GM23338 (cell line): ENCODE measurements at regions not wholly inside any gene's neighbourhood (a gene's known extent, or its start where the extent isn't known, plus 50 kb on each side); places are given as distances from the start of the nearest gene placed in this dataset.

ENCODE experiments used
- ATAC-seq: fragments of 200-7000 bp; cut with Tn5 transposase; 3 replicates; pipeline ENCODE4 v1.9.1; 2020
- DNase-seq: peaks from one replicate; pipeline ENCODE4 v3.0.0-alpha.2; 2015; ENCODE audit warnings: low spot score
- H2AFZ ChIP-seq: fragments of 200-600 bp; sonication (generic); 2 replicates; pipeline ENCODE4 v1.8.0; 2016; ENCODE audit warnings: antibody characterized with exemption, mild to moderate bottlenecking, moderate library complexity
- H3F3A ChIP-seq: fragments of 200-600 bp; sonication (generic); replicated peaks from 2 replicates; pipeline ENCODE4 v1.8.0; 2017; ENCODE audit warnings: antibody characterized with exemption, mixed run types, low read depth
- H3K27ac ChIP-seq: fragments of 200-600 bp; sonication (generic); 2 replicates; pipeline ENCODE4 v1.6.1; 2016; ENCODE audit warnings: low read depth
- H3K27me3 ChIP-seq: fragments of 200-600 bp; sonication (generic); 2 replicates; pipeline ENCODE4 v1.8.0; 2016; ENCODE audit warnings: mild to moderate bottlenecking, mixed run types, moderate library complexity; ENCODE audit not compliant: insufficient read depth
- H3K36me3 ChIP-seq: fragments of 200-600 bp; sonication (generic); 2 replicates; pipeline ENCODE4 v1.8.0; 2016; ENCODE audit warnings: mild to moderate bottlenecking; ENCODE audit not compliant: insufficient read depth
- H3K4me1 ChIP-seq: fragments of 200-600 bp; sonication (generic); 2 replicates; pipeline ENCODE4 v1.8.0; 2016; ENCODE audit warnings: mild to moderate bottlenecking, moderate library complexity; ENCODE audit not compliant: insufficient read depth
- H3K4me2 ChIP-seq: fragments of 200-600 bp; sonication (generic); 2 replicates; pipeline ENCODE4 v1.7.1; 2017; ENCODE audit warnings: mixed run types
- H3K4me3 ChIP-seq: fragments of 200-600 bp; sonication (generic); 2 replicates; pipeline ENCODE4 v1.6.1; 2016; ENCODE audit warnings: mixed run types
- H3K79me2 ChIP-seq: fragments of 200-600 bp; sonication (generic); replicated peaks from 2 replicates; pipeline ENCODE4 v1.8.0; 2017; ENCODE audit warnings: mild to moderate bottlenecking; ENCODE audit not compliant: insufficient read depth
- H3K9me2 ChIP-seq: fragments of 200-600 bp; sonication (generic); 2 replicates; pipeline ENCODE4 v1.8.0; 2017; ENCODE audit not compliant: insufficient read depth
- H4K20me1 ChIP-seq: fragments of 200-600 bp; sonication (generic); replicated peaks from 2 replicates; pipeline ENCODE4 v1.8.0; 2017; ENCODE audit warnings: mild to moderate bottlenecking; ENCODE audit not compliant: insufficient read depth
- H3K27ac Mint-ChIP-seq: 2 replicates; pipeline ENCODE4 v1.8.0; 2020; ENCODE audit warnings: inconsistent platforms, mild to moderate bottlenecking, moderate library complexity, mixed read lengths
- H3K27me3 Mint-ChIP-seq: 3 replicates; pipeline ENCODE4 v1.8.0; 2022; ENCODE audit warnings: low read depth, mild to moderate bottlenecking, moderate library complexity, mixed read lengths, inconsistent platforms; ENCODE audit not compliant: insufficient read depth, poor library complexity
- H3K36me3 Mint-ChIP-seq: 3 replicates; pipeline ENCODE4 v1.8.0; 2021; ENCODE audit warnings: low read depth, mild to moderate bottlenecking, inconsistent platforms, moderate library complexity, mixed read lengths
- H3K4me1 Mint-ChIP-seq: 3 replicates; pipeline ENCODE4 v1.8.0; 2020; ENCODE audit warnings: mild to moderate bottlenecking, inconsistent platforms, mixed read lengths
- H3K4me3 Mint-ChIP-seq: 3 replicates; pipeline ENCODE4 v1.8.0; 2021; ENCODE audit warnings: moderate library complexity, mild to moderate bottlenecking, inconsistent platforms, mixed read lengths
- H3K9me3 Mint-ChIP-seq: 3 replicates; pipeline ENCODE4 v1.8.0; 2020; ENCODE audit warnings: moderate library complexity, mild to moderate bottlenecking, inconsistent platforms, mixed read lengths
- CREB1 ChIP-seq: fragments of 250-450 bp; sonication (Bioruptor Pico); IDR thresholded peaks from 2 replicates; pipeline ENCODE4 v1.5.0; 2020; ENCODE audit warnings: low read depth, mild to moderate bottlenecking, moderate library complexity
- CTCF ChIP-seq, 2 experiments: fragments of 200-600 bp in 1 of 2; sonication (generic) in 1 of 2; conservative IDR thresholded peaks; 2 replicates each; pipeline versions ENCODE4 v1.5.1 to v1.6.1; 2016 to 2017; ENCODE audit warnings: antibody characterized with exemption in 2 of 2, low read depth in 2 of 2, mild to moderate bottlenecking in 2 of 2, moderate library complexity in 1 of 2
- ETS1 ChIP-seq: IDR thresholded peaks from 2 replicates; pipeline ENCODE4 v1.6.1; 2016; ENCODE audit warnings: antibody characterized with exemption
- NANOG ChIP-seq: IDR thresholded peaks from 2 replicates; pipeline ENCODE4 v1.6.1; 2016; ENCODE audit warnings: antibody characterized with exemption, borderline replicate concordance
- REST ChIP-seq: IDR thresholded peaks from one replicate; pipeline ENCODE4 v1.6.1; 2018; ENCODE audit warnings: antibody characterized with exemption; ENCODE audit not compliant: unreplicated experiment
- STAT1 ChIP-seq: IDR thresholded peaks from one replicate; pipeline ENCODE4 v1.6.1; 2016; ENCODE audit warnings: antibody characterized with exemption; ENCODE audit not compliant: unreplicated experiment
- ZNF462 ChIP-seq: fragments of 250-450 bp; sonication (Bioruptor Pico); IDR thresholded peaks from 2 replicates; pipeline ENCODE4 v1.5.0; 2020; ENCODE audit warnings: mild to moderate bottlenecking, moderate library complexity

GRCh38 chr6:1103021-1103420, 208.9 kb upstream of the FOXQ1 start:
- ATAC-seq (no peak), DNase-seq (no peak)
- Histone ChIP-seq H3K4me2 (no peak overlapping the region), H3F3A (no peaks in the 10 kb centered on the region), H3K36me3 (peaks cover 2% of the 10 kb centered on the region; the same call in 1 of the 2 replicates), H3K27me3 (peaks cover 95% of the 10 kb centered on the region), H4K20me1 (no peaks in the 10 kb centered on the region; the same call in 1 of the 2 replicates), H3K4me1 (peaks cover 12% of the 10 kb centered on the region; the same call in 1 of the 2 replicates), H3K9me2 (no peaks in the 10 kb centered on the region), H3K27ac (no peak overlapping the region), H3K4me3 (no peak overlapping the region), H3K79me2 (no peaks in the 10 kb centered on the region), H2AFZ (no peak overlapping the region)
- H3K27me3 Mint-ChIP-seq, result peaks cover 89% of the 10 kb centered on the region
- peaks cover 14% of the 10 kb centered on the region for H3K36me3 Mint-ChIP-seq
- H3K27ac Mint-ChIP-seq, result no peak overlapping the region
- peaks cover 27% of the 10 kb centered on the region for H3K4me1 Mint-ChIP-seq
- peaks cover 18% of the 10 kb centered on the region for H3K9me3 Mint-ChIP-seq
- TF ChIP-seq CREB1 (no peak), NANOG (no peak), STAT1 (no peak), ETS1 (no peak), CTCF (conservative IDR thresholded peaks at IDR 0.05; ENCODE audit: low read depth in 2 of 2) (no peak), ZNF462 (CRISPR knock-in tag) (no peak), REST (no peak)
- H3K4me3 Mint-ChIP-seq, result no peak overlapping the region
